GM04504 (cell line): ENCODE measurements at regions not wholly inside any gene's neighbourhood (a gene's known extent, or its start where the extent isn't known, plus 50 kb on each side); places are given as distances from the start of the nearest gene placed in this dataset.

Experiments
- DNase-seq: peaks from one replicate; pipeline ENCODE4 v3.0.0-alpha.2; 2012; ENCODE audit warnings: low read depth

DNA sequence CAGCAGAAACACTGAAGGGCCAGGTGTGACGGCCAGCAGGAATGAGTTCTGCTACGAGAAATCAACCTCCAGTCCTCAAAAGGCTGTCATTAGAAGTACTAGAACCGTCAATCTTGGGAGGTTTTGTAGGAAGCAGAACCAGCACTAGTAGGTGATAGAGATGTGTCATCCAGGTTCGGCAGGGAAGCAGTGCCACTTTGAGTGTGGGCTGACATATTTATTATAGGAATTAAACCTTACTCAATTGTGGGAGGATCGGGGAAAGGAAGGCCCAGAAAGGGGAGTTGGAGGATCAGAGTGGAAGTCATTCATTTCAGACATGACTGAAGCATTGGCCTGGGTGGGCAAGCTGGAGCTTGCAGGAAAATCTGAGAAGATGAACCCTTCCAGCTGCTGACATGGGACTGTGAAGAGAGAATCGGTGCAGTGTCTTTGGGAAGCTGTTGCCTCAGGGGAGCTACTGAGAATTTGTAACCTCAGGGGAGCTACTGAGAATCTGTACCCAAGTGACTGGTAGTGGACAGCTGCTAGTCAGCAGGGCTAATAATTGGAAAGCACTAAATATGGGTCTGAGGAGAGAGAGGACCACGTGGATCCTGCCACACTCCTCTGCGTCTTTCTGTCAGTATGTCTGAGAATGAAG lies 177.4 kb downstream of the SPRY1 start:
- DNase-seq, result no peak

DNA sequence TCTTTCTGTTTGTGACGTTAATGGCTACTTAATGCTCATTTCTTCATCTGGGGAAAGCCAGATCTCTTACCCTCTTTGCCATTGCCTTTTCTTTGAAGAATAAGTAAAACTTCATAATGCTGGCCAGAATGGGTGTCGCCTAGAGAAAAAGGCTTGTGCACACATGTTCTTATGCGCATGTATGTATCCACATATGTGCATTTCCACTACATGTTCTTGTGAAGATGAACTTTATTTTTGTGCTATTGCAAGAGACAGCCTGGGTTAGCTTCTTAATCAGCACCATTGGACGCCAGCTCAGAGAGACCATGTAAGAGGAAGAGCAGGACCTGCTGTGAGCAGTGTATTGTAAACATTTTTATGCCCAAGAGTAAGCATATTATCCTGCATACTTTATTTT lies 178.7 kb downstream of the SPRY1 start:
- DNase-seq, result no peak

DNA sequence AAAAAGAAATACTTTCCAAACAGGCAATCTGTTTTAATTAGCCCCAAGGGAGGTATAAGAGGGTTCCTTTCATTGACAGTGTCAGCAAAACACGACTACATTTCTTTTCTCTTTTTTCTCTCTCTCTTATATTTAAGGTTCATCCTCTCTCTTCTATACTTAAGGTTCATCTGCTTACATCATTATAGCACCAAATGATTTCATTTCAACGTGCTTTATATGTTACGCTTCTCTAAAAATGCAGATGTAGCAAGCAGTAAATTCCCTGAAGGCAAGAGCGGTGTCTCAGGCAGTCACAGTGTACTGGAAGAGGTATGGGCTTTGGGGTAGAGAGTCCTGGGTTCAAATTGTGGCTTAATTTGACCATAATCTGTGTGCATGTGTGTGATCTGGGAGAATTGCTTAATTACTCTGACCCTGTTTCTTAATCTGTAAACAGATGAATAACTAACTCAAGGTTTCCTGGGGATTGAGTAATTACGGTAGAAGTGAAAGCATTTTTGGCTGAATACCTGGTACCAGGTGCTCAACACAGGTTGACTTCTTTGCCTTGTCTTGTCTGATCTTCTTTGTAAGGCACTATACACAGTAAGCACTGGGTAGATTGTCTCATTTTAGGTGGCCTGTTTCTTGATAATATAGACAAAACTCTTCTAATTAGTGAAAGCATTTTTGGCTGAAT lies 180.8 kb downstream of the SPRY1 start:
- DNase-seq, result no peak

DNA sequence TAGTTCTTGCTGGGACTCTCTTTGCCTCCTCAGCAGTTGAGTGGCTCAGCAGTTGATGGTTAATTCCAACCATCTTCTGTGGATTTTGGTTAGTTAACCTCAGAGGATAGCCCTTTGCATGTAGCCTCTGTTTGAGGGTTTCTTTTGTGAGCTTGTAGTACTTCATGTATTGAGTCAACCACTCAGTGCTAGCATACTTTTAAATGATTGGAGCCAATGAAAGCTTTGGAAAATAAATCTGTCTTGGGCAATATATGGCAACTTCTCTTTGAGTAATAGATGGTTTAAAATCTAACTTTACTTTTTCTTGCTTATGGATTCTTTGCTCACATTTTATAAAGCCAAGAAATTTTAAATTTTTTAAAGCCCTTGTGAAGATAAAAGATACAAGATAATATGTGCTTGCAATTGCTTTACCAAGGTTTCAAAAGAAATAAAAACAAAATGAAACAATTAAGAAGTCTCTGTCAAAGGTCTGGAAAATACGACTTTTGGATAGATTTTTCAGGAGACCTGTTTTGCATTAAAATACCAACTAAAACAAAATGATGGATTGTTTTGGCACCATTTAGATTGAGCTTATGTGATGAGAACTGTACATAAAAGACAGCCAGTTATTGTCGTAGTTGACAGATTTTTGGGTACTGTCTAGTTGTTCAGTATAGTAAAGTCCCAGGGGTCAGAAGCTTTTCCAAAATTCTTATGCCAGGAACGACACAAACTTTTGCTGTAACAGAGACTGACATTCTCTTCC lies 181.9 kb downstream of the SPRY1 start:
- no peak for DNase-seq

DNA sequence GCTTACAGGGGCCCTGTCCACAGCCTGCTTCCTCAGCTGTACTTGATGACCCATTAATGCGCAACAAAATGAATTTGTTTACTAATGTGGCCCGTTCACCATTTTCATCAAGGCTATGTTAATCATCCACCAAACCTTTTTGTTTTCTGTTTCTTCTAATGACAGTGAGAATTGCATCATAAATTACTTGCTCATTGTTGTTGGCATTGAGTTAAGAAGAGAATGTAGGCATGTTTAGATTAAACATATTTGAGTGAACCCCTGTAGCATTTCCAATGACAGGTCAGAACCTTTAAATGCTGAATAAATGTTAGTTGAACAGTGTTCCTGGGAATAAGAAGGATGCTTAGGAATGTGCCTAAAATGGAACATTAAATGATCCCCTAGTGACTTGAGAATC lies 183.4 kb downstream of the SPRY1 start:
- no peak for DNase-seq

DNA sequence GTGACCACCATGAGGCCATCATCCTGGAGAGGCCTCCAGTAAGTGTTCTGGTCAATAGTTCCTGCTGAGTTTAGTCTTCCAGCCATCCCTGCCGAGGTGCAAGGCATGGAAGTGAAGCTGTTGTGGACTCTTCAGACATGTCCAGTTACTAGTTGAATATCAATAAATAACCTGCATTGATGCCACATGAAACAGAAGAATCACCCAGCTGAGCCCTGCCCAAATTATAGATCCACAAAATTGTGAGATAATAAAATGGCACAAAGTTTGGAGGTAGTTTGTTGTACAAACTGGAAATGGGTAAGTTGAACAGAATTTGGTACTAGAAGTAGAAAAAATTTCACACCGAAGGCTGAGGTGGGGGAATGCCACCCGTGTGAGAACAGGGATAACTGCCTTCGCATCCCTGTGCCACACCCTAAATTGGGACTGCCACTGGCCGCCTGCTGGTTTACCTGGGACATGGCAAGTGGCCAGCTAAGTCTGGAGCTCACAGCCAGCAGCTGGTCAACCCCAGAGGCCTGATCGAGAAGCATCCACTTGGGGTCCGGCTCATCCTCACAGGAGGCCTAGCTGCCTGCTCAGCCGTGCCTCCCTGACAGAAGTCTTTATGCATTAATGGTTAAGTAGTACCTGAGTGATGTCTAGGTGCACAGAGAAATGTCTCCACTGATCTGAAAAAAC lies 184.5 kb downstream of the SPRY1 start:
- no peak for DNase-seq

DNA sequence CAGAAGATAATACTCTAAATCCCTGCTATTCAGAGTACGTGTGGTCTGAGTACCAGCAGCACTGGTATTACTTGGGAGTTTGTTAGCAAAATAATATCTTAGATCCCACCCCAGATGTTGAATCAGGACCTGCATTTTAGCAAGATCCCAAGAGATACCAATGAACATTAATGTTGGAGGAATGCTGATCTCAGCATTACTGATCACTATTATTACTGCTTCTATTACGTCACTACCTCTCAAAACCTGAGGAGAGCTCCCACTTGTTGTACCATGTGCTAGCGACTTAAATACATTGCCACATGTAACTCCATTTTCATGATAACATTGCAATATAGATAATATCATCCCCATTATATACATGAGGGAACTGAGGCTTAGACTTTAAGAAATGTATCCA lies 185.2 kb downstream of the SPRY1 start:
- DNase-seq, result no peak

DNA sequence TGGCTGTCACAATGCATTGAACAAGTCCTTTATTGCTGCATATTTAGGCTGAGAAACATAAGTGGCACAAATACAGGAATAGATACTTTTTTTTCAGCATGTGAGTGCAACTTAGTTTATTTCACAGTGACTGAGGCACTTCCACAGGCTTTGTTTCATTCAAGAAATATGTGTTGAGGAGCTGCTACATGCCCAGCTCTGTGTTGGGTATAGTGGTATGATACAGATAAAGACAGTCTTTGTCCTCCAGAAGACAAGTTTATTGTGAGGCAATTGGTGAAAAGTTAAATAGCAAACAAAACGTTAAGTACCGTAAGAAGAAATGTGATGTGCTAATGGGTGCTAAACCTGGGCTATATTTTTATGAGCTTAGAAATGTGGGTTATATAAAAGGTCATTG lies 186.4 kb downstream of the SPRY1 start:
- DNase-seq, result no peak

DNA sequence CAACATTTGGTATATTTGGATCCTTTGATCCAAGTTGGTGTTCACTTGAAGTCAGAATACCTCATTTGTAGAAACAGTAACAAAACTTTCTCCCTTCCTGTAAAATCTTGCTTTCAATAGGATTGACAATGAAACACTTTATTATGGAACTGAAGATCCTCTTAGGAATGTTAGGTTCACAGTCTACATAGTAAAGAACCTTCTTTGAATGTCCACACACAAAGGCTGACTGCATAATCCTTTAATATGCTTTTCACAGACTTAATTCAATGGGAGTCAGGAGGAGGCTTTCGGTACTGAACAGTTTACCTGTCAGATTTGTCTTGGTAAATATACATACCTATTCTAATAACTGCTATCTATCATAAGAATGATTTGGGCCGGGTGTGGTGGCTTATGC lies 188.5 kb downstream of the SPRY1 start:
- DNase-seq, result no peak

DNA sequence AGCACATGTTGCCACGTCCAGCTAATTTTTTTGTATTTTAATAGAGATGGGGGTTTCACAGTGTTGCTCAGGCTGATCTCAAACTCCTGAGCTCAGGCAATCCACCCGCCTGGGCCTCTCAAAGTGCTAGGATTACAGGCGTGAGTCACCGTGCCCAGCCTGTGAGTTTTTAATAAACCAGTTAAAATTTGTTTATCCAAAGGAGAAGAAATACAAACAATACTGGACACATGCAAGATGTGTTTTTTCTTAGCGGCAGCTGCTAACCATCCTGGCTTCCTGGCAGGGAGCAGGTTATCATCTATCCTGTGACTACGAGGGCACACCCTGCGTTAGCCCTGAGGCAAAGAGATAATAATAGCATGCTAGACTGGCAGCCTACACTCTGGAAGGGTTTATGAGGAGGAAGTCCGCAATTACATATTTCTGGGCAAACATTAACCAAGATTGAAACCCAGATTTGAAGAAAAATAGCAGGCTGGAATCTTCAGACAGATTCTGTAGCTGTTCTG lies 191.4 kb downstream of the SPRY1 start:
- peak; percentile 80 for DNase-seq

DNA sequence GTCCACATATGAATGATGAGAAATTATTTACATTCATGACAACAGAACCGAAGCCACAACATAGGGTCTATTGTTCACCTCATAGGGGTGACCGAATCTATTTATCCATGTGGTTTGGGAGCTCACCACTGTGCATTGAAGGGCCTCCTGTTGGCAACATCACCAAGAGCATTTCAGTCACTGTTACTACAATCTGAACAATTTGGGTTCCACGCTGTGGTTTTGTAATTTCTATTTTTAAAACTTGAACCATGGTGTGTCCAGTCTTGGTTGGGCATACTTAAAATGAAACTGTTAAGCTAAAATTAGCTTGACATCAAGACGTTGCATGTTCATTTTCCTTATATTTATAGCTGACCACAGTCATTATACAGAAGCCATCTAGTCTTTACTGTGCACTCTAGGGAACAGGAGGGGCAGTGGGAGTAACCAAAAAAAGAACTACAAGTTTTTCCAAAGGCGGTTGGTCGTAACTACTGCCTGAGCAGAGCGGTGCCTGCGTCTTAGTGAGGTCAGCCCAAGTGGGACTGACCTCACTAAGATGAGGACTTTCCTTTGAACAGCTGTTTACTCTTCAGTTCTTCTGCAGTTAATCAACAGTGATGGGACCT lies 192.1 kb downstream of the SPRY1 start:
- no peak for DNase-seq

DNA sequence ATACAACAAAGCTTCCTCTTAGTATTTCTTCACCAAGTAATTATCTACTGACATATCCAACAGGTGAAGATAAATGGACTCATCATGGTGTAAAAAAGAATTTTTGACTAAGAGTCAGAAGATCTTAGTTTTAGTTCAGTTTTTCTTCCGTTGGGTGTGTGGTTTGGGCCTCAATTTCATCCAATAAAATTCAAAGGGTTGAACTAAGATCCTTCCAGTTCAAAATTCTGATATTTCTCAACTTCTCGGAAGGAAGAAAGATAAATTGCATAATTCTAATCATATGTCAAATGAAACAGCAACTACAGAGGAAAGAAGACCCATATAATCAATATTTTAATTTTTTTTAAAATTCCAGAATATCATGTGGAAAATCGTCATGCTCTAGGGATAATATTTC lies 192.7 kb downstream of the SPRY1 start:
- DNase-seq, result no peak

DNA sequence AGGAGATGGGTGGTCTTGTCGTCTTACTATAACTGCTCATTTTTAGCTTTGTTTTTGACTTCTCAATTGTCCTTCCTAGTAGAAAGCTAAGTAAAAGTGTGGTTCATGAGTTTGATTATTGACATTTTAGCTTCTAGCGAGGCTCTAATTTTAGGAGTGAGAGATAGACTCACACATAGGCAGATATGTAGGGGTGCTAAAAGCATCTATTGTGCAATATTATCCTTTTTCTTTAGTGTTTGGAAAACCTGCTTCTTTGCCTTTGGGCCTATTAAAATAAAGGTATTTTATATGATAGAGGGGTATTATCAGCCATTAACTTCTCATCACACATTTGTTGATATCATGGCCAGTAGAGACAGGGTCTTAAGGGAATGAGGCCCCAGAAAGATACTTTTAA lies 195.3 kb downstream of the SPRY1 start:
- DNase-seq, result no peak

DNA sequence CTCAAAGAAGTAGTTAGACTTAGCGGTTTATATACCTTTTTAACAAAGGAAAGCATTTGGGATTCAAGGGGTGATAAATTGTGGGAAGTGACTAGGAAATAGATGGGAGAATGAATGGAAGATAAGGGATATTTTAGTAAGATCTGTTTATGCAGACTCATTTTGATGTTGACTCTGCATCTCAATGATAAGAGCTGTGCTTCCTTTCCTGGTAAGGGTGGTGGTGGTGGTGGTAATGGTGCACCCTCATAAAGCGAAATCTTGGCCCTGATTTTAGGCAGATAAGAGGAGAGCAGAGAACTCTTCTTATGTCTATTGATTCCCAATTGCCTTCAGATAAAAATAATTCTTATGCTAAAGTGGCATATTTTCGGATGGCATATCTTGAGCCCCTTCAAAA lies 197.1 kb downstream of the SPRY1 start:
- DNase-seq, result no peak

DNA sequence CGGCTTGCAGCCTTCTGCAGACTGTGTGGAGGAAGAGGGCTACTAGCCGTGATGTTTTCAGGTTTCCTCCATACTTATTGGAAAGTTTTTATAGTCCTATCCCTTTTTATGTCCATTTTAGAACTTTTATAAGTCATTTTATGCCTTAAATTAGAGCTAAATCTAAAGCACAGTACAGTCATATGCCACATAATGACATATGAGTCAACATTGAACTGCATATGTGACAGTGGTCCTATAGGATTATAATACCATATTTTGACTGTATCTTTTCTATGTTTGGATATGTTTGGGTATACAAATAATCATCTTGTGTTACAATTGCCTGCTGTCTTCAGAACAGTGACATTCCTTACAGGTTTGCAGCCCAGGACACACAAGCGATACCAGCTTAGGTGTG lies 200.2 kb downstream of the SPRY1 start:
- no peak for DNase-seq

DNA sequence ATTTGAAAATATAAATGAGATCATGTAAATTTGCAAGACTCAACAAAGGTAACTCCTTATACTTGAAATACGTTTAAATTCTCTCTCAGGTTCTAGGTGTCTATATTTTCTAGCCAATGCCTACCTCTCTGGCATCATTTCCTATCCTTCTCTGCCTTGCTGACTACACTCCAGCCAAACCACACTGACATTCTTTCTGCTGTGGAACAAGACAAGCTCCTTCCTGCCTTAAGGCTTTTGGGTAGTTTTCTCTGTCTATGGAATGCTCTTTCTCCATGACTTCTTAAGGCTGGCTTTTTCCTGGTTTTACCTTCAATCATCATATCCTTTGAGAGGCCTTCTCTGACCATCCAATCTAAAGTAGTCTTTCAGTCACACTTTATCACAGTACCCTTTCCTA lies 201.0 kb downstream of the SPRY1 start:
- no peak for DNase-seq

DNA sequence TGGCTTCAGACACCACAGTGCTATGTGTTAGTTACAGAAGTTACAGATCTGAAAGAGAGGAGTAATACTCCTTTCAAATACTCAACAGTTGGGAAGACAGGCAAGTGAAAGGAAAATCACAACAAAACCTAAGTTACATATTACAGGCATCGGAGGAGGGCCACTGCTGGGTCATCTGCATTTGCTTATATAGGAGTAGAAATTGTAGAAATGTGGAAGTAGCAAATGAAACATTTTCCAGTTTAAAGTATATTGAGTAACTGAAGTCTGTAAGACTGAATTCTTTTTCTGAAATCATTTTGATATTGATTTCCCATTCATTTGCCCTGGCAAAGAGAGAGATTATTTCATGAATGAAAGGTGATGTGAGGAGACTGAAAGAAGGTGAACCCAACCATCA lies 201.7 kb downstream of the SPRY1 start:
- DNase-seq, result no peak

DNA sequence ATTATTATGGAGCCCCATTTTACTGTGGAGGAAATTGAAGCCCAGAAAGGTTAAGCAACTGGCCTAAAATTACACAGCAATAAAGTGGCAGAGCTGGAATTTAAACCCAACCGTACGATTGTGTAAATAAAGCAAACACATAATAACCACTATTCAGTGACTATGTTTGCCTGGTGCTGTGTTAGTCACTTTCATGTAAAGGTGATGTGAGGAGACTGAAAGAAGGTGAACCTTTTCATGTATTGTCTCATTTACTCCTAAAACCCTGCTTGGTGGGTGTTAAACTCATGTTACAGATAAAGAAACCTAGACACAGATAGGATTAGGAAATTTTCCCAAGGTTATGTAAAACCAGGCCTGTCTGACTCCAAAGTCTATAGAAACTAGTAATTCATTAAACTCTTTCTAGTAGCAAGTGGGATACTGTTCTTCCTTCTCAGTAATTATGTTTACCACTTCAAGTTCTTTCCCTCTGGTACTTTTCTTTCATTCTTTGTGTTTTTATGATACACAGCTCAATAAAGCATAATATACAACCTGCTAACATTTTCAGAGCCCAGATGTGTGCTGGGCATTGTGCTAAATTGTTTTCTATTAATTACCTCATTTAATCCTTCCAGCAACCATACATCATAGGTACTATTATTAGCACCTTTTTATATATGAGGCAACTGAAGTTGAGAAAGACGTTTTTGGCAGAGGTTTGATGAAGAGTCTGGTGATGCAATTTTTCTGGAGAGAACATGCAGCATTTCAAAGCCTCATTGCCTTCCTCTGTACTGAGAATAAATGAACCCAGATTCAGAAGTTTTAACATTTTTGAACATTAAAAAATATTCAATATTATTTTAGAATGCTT lies 202.7 kb downstream of the SPRY1 start:
- DNase-seq, result no peak

DNA sequence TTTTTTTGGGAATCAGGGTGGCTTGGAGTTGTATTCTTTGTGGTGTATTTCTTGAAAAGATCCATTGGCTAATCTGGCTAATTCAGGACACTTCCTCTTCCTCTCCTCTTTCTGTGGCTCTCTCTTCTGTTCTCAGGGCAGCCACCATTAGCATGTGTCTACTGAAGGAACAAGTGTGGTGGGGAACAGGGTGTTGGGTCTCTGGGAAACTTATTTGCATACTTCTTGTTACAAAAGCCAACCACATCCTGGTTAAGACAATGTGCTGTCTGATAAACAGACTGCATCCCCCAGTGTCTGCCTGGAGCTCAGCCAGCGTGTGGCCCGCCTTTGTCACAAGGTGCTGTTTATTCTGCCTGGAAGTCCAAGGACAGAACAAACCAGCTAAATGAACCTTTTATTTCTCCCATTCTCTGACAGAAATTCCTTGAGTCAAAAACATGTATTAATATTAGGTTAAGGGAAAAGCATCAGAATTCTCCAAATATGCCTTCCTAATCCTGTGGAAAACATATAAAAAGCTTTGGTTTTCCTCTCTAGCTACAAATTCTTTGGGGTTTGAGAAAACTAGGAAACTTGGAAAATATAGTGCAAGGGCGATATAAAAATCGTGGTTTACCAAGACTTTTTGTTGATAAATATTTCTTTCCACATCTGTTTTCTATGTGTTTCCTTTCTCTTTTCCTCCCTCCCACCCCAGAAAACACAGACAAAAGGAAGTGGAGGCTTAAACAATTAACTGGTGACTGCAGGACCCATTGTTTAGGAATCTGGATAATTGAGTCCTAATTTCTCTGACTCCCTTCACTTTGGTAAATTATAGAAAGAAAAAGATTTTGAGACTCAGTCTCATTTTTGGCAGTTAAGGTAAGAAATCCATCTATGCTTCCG lies 203.6 kb downstream of the SPRY1 start:
- DNase-seq, result no peak
